ENCODE measurements at regions not wholly inside any gene's neighbourhood (a gene's known extent, or its start where the extent isn't known, plus 50 kb on each side); places are given as distances from the start of the nearest gene placed in this dataset.

- H3K9me3 ChIP-seq, result no peaks in the 10 kb centered on the region
- H3K27me3 ChIP-seq (ENCODE audit: low read depth), result no peaks in the 10 kb centered on the region
- no peak overlapping the region for H3K4me3 ChIP-seq
- peaks cover 12% of the 10 kb centered on the region for H3K4me1 ChIP-seq
- in situ Hi-C loops (cut with MboI; ENCODE audit: low sequenced_read_pairs), result no loop called here
- no peaks in the 10 kb centered on the region for H3K36me3 ChIP-seq (replicated peaks)
- no peak for DNase-seq (ENCODE audit: low spot score in 2 of 2)
Observed at GRCh38 chr7:109003742-109004141, 434.1 kb downstream of the DNAJB9 start.

- H3K4me3 ChIP-seq, result no peak overlapping the region
- H3K36me3 ChIP-seq (replicated peaks), result no peaks in the 10 kb centered on the region
- no peaks in the 10 kb centered on the region for H3K9me3 ChIP-seq
- no peaks in the 10 kb centered on the region for H3K4me1 ChIP-seq
- DNase-seq (ENCODE audit: low spot score in 2 of 2), result no peak
- in situ Hi-C loops (cut with MboI; ENCODE audit: low sequenced_read_pairs), result no loop called here
- H3K27me3 ChIP-seq (ENCODE audit: low read depth), result no peaks in the 10 kb centered on the region
Observed at GRCh38 chr7:109009636-109010035, 440.0 kb downstream of the DNAJB9 start.

- no peaks in the 10 kb centered on the region for H3K27me3 ChIP-seq (ENCODE audit: low read depth)
- in situ Hi-C loops (cut with MboI; ENCODE audit: low sequenced_read_pairs), result no loop called here
- no peaks in the 10 kb centered on the region for H3K36me3 ChIP-seq (replicated peaks)
Observed at GRCh38 chr7:109020251-109020650, 450.6 kb downstream of the DNAJB9 start.

GRCh38 chr7:109021390-109021789 is 451.7 kb downstream of the DNAJB9 start:
- Histone ChIP-seq H3K27me3 (ENCODE audit: low read depth) (no peaks in the 10 kb centered on the region), H3K36me3 (replicated peaks) (no peaks in the 10 kb centered on the region), H3K9me3 (no peaks in the 10 kb centered on the region), H3K4me1 (no peaks in the 10 kb centered on the region), H3K4me3 (no peak overlapping the region)
- in situ Hi-C loops (cut with MboI; ENCODE audit: low sequenced_read_pairs), result no loop called here
- no peak for DNase-seq (ENCODE audit: low spot score in 2 of 2)

More at GRCh38 chr7:109020251-109020650, 450.6 kb downstream of the DNAJB9 start:
- H3K4me3 ChIP-seq, result no peak overlapping the region
- H3K4me1 ChIP-seq, result no peaks in the 10 kb centered on the region
- DNase-seq (ENCODE audit: low spot score in 2 of 2), result no peak
- no peaks in the 10 kb centered on the region for H3K9me3 ChIP-seq

GRCh38 chr7:109029866-109030265 is 460.2 kb downstream of the DNAJB9 start:
- Histone ChIP-seq H3K27me3 (ENCODE audit: low read depth) (no peaks in the 10 kb centered on the region), H3K4me3 (no peak overlapping the region), H3K9me3 (no peaks in the 10 kb centered on the region), H3K36me3 (replicated peaks) (no peaks in the 10 kb centered on the region), H3K4me1 (no peaks in the 10 kb centered on the region)
- DNase-seq (ENCODE audit: low spot score in 2 of 2), result no peak
- in situ Hi-C loops (cut with MboI; ENCODE audit: low sequenced_read_pairs), result no loop called here

GRCh38 chr7:109044691-109045090 is 475.0 kb downstream of the DNAJB9 start:
- no peaks in the 10 kb centered on the region for H3K9me3 ChIP-seq
- H3K27me3 ChIP-seq (ENCODE audit: low read depth), result no peaks in the 10 kb centered on the region
- in situ Hi-C loops (cut with MboI; ENCODE audit: low sequenced_read_pairs), result no loop called here
- no peak for DNase-seq (ENCODE audit: low spot score in 2 of 2)
- H3K36me3 ChIP-seq (replicated peaks), result no peaks in the 10 kb centered on the region
- no peak overlapping the region for H3K4me3 ChIP-seq
- no peaks in the 10 kb centered on the region for H3K4me1 ChIP-seq

GRCh38 chr7:109049366-109049765 is 479.7 kb downstream of the DNAJB9 start:
- no peak for DNase-seq (ENCODE audit: low spot score in 2 of 2)
- Histone ChIP-seq H3K27me3 (ENCODE audit: low read depth) (no peaks in the 10 kb centered on the region), H3K9me3 (no peaks in the 10 kb centered on the region), H3K4me3 (no peak overlapping the region), H3K36me3 (replicated peaks) (no peaks in the 10 kb centered on the region), H3K4me1 (no peaks in the 10 kb centered on the region)
- in situ Hi-C loops (cut with MboI; ENCODE audit: low sequenced_read_pairs), result no loop called here

- Histone ChIP-seq H3K4me3 (no peak overlapping the region), H3K9me3 (no peaks in the 10 kb centered on the region), H3K4me1 (no peaks in the 10 kb centered on the region), H3K27me3 (ENCODE audit: low read depth) (no peaks in the 10 kb centered on the region), H3K36me3 (replicated peaks) (no peaks in the 10 kb centered on the region)
- no peak for DNase-seq (ENCODE audit: low spot score in 2 of 2)
- in situ Hi-C loops (cut with MboI; ENCODE audit: low sequenced_read_pairs), result no loop called here
Observed at GRCh38 chr7:109059089-109059488, 489.4 kb downstream of the DNAJB9 start.

- Histone ChIP-seq H3K36me3 (replicated peaks) (no peaks in the 10 kb centered on the region), H3K4me1 (no peaks in the 10 kb centered on the region), H3K4me3 (no peak overlapping the region), H3K9me3 (no peaks in the 10 kb centered on the region), H3K27me3 (ENCODE audit: low read depth) (no peaks in the 10 kb centered on the region)
- no peak for DNase-seq (ENCODE audit: low spot score in 2 of 2)
- in situ Hi-C loops (cut with MboI; ENCODE audit: low sequenced_read_pairs), result no loop called here
Observed at GRCh38 chr7:109062798-109063197, 493.1 kb downstream of the DNAJB9 start.

GRCh38 chr7:109073543-109073942 is 503.9 kb downstream of the DNAJB9 start:
- no peaks in the 10 kb centered on the region for H3K36me3 ChIP-seq (replicated peaks)
- no peak overlapping the region for H3K4me3 ChIP-seq
- no peak for DNase-seq (ENCODE audit: low spot score in 2 of 2)
- in situ Hi-C loops (cut with MboI; ENCODE audit: low sequenced_read_pairs), result no loop called here
- no peaks in the 10 kb centered on the region; the same call in 1 of the 2 replicates for H3K4me1 ChIP-seq
- 0 out of 2 replicates have a peak, but pooled peaks cover 2% of the 10 kb centered on the region for H3K27me3 ChIP-seq (ENCODE audit: low read depth)
- H3K9me3 ChIP-seq, result no peaks in the 10 kb centered on the region

GRCh38 chr7:109076396-109076972 is 506.8 kb downstream of the DNAJB9 start:
- DNase-seq (ENCODE audit: low spot score in 2 of 2), result no peak
- in situ Hi-C loops (cut with MboI; ENCODE audit: low sequenced_read_pairs), result no loop called here
- Histone ChIP-seq H3K4me1 (no peaks in the 10 kb centered on the region), H3K27me3 (ENCODE audit: low read depth) (0 out of 2 replicates have a peak, but pooled peaks cover 2% of the 10 kb centered on the region), H3K9me3 (no peaks in the 10 kb centered on the region), H3K36me3 (replicated peaks) (no peaks in the 10 kb centered on the region), H3K4me3 (no peak overlapping the region)

- H3K9me3 ChIP-seq, result no peaks in the 10 kb centered on the region
- H3K36me3 ChIP-seq (replicated peaks), result no peaks in the 10 kb centered on the region
- DNase-seq (ENCODE audit: low spot score in 2 of 2), result no peak
- in situ Hi-C loops (cut with MboI; ENCODE audit: low sequenced_read_pairs), result no loop called here
- H3K4me1 ChIP-seq, result no peaks in the 10 kb centered on the region
- no peak overlapping the region for H3K4me3 ChIP-seq
- H3K27me3 ChIP-seq (ENCODE audit: low read depth), result no peaks in the 10 kb centered on the region
Observed at GRCh38 chr7:109091042-109091441, 521.4 kb downstream of the DNAJB9 start.

- in situ Hi-C loops (cut with MboI; ENCODE audit: low sequenced_read_pairs), result no loop called here
- no peak for DNase-seq (ENCODE audit: low spot score in 2 of 2)
- Histone ChIP-seq H3K4me3 (no peak overlapping the region), H3K27me3 (ENCODE audit: low read depth) (no peaks in the 10 kb centered on the region), H3K4me1 (no peaks in the 10 kb centered on the region), H3K36me3 (replicated peaks) (no peaks in the 10 kb centered on the region), H3K9me3 (no peaks in the 10 kb centered on the region)
Observed at GRCh38 chr7:109092268-109092667, 522.6 kb downstream of the DNAJB9 start.

GRCh38 chr7:109101332-109101731 is 531.7 kb downstream of the DNAJB9 start:
- DNase-seq (ENCODE audit: low spot score in 2 of 2), result no peak
- Histone ChIP-seq H3K27me3 (ENCODE audit: low read depth) (peaks cover 4% of the 10 kb centered on the region; the same call in 1 of the 2 replicates), H3K4me1 (no peaks in the 10 kb centered on the region), H3K9me3 (no peaks in the 10 kb centered on the region), H3K4me3 (no peak overlapping the region), H3K36me3 (replicated peaks) (no peaks in the 10 kb centered on the region)
- in situ Hi-C loops (cut with MboI; ENCODE audit: low sequenced_read_pairs), result no loop called here

- Histone ChIP-seq H3K9me3 (no peaks in the 10 kb centered on the region), H3K27me3 (ENCODE audit: low read depth) (no peaks in the 10 kb centered on the region; the same call in 1 of the 2 replicates), H3K36me3 (replicated peaks) (no peaks in the 10 kb centered on the region), H3K4me3 (no peak overlapping the region), H3K4me1 (no peaks in the 10 kb centered on the region)
- in situ Hi-C loops (cut with MboI; ENCODE audit: low sequenced_read_pairs), result no loop called here
- DNase-seq (ENCODE audit: low spot score in 2 of 2), result no peak
Observed at GRCh38 chr7:109109558-109109957, 539.9 kb downstream of the DNAJB9 start.
